Stimulated activated CD4-positive, alpha-beta T cell treated with anti-CD3 and anti-CD28 coated beads, Interleukin-12 subunit alpha, Interleukin-12 subunit beta, amount 100 ng/mL, for 48 hours (primary cell): ENCODE measurements at regions not wholly inside any gene's neighbourhood (a gene's known extent, or its start where the extent isn't known, plus 50 kb on each side); places are given as distances from the start of the nearest gene placed in this dataset.

Source experiments
- DNase-seq, 3 donors: peaks; one replicate each; pipeline ENCODE4 v3.0.0-alpha.2; 2020; ENCODE audit warnings: low read depth in 2 of 3, low spot score in 1 of 3

DNA sequence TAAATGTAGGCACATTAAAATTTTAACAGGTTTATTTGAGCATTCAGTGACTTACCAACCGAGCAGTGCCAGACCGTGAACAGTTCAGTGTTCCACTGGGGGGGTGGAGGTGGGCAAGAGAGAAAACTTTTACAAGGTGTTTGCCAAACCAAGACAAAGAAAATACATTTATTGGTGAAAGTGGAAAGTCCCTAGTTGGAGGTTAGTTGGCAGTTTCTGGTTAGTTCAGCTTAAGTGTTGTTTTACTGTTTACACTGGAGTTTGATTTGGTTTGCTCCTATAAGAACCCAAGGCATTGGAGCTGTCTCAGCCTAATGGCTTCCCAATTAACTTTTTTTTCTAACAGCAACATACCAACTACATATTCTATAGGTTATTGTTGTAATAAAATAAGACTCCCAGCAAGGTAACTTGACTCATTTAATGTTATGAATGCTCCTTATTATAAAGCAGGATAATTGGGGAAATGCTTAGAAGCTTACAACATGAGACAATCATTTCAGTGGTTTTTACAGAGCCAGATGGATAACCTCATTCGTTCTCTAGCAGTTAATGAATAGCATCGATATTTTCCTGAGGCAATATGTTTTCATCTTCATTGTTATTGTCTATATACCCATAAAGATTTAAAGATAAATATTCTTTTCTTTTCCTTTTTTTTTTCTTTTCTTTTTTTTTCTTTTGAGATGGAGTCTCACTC, 115.8 kb downstream of the ETNK1 start:
- DNase-seq = no peak

DNA sequence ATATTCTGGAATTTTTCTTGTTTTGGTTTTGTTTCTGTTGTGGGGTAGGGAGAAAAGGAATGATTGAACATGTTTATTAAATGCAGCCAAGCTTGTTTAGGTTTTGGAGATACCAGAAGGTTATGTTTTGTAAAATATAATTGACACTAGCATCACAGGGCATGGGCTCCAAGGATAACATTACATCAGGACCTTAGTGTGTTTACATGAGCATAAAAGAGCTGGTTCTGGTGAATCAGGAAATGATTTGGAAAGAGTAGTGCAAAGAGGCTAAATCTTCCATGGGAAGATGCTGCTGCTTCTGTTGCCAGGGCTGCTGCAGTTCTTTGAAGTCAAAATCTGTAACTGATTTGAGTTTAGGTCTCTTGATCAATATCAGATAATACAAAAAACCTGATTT, 118.7 kb downstream of the ETNK1 start:
- DNase-seq = no peak

DNA sequence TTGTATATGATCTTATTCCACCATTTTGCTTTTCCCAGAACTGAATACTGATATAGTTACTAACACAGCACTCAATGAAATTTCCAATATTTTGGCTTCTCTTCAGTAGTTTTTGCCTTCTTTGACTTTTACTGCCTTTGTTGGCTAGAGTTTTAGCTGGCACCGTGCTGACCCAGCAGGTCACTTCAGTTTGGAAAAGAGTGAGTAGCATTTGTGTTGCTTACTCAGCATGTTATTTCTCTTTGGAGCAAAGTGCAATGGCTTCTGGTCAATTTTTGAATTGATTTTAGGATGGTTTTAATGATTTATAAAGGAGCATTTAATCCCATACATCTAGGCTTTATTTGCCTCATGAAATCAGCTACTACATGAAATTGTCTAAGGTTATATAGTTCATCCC, 119.2 kb downstream of the ETNK1 start:
- DNase-seq = no peak

- no peak for DNase-seq
Measured at GRCh38 chr12:22746720-22747119, 121.7 kb downstream of the ETNK1 start.

GRCh38 chr12:22755629-22756028, 130.7 kb downstream of the ETNK1 start:
- DNase-seq = no peak

GRCh38 chr12:22759769-22760674, 135.1 kb downstream of the ETNK1 start:
- DNase-seq = no peak

DNA sequence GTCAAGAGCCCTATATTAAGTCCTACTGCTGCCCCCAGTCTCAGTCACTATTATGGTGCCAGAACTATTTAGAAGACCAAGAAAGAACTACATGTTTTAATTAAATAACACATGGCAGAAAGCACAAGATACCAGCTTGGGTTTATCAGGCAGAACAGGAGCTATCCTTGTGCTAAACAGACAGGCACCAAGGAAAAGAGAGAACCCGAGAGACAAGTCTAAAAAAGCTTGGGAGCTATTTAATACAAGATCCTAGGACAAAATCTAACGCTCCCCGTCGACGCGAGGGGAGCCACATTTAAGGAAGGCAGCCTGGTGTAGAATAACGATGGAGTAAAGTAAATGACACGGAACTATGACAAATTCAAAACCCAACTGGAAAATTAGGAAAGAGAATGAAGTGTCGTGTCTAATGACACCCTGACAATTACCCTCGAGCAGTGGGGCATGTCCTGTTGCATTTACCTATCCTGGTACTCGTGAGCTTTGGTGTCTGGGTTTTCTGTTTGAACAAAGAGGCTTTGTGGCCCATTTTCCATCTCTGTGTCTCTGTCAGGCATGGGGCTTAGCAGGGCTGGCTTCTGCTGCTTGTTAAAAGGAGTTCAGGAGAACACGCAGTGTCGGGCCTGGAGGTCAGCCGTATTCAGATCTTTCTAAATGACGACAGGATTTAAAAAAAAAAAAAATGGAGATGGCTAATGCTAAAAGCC, 140.6 kb downstream of the ETNK1 start:
- DNase-seq = no peak

DNA sequence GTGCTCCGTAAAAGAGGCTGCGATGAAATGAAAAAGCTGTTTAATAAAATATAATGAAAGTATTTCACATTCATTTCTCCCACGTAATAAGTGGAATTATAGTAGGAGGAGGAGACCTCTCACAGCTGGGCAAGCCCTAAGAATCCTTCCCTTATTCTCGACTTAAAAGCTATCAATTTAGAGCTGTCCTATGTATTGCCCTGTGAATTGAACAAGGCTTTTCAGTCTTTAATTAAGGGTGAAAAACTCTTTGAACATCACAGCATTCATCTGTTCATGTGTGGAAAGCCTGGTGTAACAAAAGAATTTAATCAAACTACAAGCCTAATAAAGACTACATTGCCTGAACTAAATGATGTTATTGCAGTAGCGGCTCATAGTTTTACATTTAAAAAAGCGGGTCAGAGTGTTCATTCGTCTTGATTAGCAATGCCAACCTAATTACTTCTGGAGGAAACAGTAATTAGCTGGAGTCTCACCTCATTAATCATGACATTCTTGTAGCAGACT, 142.0 kb downstream of the ETNK1 start:
- no peak for DNase-seq

GRCh38 chr12:22781339-22781738, 156.4 kb downstream of the ETNK1 start:
- no peak for DNase-seq

GRCh38 chr12:22787557-22787956, 162.6 kb downstream of the ETNK1 start:
- DNase-seq = no peak

GRCh38 chr12:22788913-22789312, 163.9 kb downstream of the ETNK1 start:
- no peak for DNase-seq

- no peak for DNase-seq
Measured at GRCh38 chr12:22792138-22792537, 167.2 kb downstream of the ETNK1 start.

DNA sequence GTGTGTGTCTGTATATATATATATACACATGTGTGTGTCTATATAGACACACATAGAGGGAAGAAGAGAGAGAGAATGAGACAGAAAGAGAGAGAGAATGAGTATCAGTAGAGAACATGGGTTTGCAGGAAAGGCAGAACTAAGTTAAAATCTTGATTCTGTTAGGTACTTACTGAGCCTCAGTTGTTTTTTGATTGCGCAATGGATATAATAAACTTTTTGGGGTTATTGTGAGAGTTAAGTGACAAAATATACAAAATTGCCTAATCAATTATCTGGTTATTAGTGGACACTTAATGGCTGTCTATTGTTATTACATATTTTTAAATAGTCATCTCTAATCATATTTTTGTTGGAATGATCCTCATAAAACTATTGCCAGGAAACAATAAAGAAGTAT, 169.0 kb downstream of the ETNK1 start:
- no peak for DNase-seq

GRCh38 chr12:22796941-22797630, 172.1 kb downstream of the ETNK1 start:
- DNase-seq = no peak

DNA sequence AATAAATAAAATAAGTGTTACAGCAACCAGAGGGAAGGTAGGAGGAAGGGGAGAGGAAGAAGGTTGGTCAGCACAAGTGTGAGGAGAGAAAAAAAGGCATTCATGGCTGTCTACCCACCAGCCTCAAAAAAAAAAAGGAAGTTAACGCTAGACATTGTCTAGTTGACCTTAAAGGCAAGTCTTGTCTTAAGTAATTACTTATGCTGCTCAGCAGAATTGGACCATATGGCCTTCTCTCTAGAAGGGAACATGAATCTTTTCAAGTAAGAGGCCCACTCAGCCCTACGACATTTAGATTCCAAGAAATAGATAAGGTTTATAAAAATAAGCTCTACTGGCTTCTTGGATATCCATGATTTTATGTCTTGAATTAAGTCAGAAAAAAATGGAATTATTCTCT, 172.7 kb downstream of the ETNK1 start:
- DNase-seq = no peak

GRCh38 chr12:22798116-22798515, 173.1 kb downstream of the ETNK1 start:
- DNase-seq = no peak

DNA sequence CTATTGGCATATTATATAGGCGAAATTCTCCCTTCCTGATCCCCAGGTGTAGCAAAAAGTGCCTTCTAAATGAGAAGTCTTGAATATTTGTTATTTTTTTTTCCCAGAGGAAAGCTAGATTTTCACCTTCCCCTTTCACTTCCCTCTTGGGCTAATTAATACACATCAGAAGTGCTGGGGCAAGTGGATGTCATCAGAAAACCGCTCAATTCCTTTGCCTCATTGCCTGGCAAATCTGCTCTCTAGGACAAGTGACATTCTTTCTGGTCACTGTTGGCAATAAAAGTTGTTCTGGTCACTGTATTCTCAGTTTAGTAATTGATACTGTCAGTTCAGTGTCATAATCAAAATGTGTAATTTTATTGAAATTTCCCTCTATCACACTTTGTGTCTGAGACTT, 174.5 kb downstream of the ETNK1 start:
- DNase-seq = no peak

GRCh38 chr12:22800332-22800731, 175.4 kb downstream of the ETNK1 start:
- no peak for DNase-seq

GRCh38 chr12:22802883-22803630, 178.1 kb downstream of the ETNK1 start:
- no peak for DNase-seq

- DNase-seq = no peak
Measured at GRCh38 chr12:22803725-22804124, 178.8 kb downstream of the ETNK1 start.
